GM23338 (cell line): ENCODE measurements at regions not wholly inside any gene's neighbourhood (a gene's known extent, or its start where the extent isn't known, plus 50 kb on each side); places are given as distances from the start of the nearest gene placed in this dataset.

ENCODE experiments used
- CREB1 ChIP-seq: fragments of 250-450 bp; sonication (Bioruptor Pico); IDR thresholded peaks from 2 replicates; pipeline ENCODE4 v1.5.0; 2020; ENCODE audit warnings: low read depth, mild to moderate bottlenecking, moderate library complexity
- EZH2 ChIP-seq: fragments of 200-600 bp; sonication (generic); IDR thresholded peaks from one replicate; pipeline ENCODE4 v1.8.0; 2017; ENCODE audit warnings: antibody characterized with exemption, mild to moderate bottlenecking, low read depth; ENCODE audit not compliant: unreplicated experiment
- EZH2phosphoT487 ChIP-seq: fragments of 200-600 bp; sonication (generic); IDR thresholded peaks from one replicate; pipeline ENCODE4 v1.8.1; 2018; ENCODE audit warnings: antibody characterized with exemption; ENCODE audit not compliant: unreplicated experiment
- JUNB ChIP-seq: IDR thresholded peaks from one replicate; pipeline ENCODE4 v1.6.1; 2016; ENCODE audit warnings: antibody characterized with exemption; ENCODE audit not compliant: unreplicated experiment
- POLR2AphosphoS5 ChIP-seq: IDR thresholded peaks from 2 replicates; pipeline ENCODE4 v1.6.1; 2016; ENCODE audit warnings: antibody characterized with exemption, low read depth
- REST ChIP-seq: IDR thresholded peaks from one replicate; pipeline ENCODE4 v1.6.1; 2018; ENCODE audit warnings: antibody characterized with exemption; ENCODE audit not compliant: unreplicated experiment
- STAT1 ChIP-seq: IDR thresholded peaks from one replicate; pipeline ENCODE4 v1.6.1; 2016; ENCODE audit warnings: antibody characterized with exemption; ENCODE audit not compliant: unreplicated experiment
- ZNF331 ChIP-seq: fragments of 250-450 bp; sonication (Bioruptor Pico); IDR thresholded peaks from 2 replicates; pipeline ENCODE4 v1.5.0; 2020; ENCODE audit warnings: low read depth, mild to moderate bottlenecking, moderate library complexity
- TF ChIP-seq, protein P1 (sequence below), 2 experiments: fragments of 200-600 bp in 1 of 2; sonication (generic) in 1 of 2; conservative IDR thresholded peaks; 2 replicates each; pipeline versions ENCODE4 v1.5.1 to v1.6.1; 2016 to 2017; ENCODE audit warnings: antibody characterized with exemption in 2 of 2, low read depth in 2 of 2, mild to moderate bottlenecking in 2 of 2, moderate library complexity in 1 of 2

DNA sequence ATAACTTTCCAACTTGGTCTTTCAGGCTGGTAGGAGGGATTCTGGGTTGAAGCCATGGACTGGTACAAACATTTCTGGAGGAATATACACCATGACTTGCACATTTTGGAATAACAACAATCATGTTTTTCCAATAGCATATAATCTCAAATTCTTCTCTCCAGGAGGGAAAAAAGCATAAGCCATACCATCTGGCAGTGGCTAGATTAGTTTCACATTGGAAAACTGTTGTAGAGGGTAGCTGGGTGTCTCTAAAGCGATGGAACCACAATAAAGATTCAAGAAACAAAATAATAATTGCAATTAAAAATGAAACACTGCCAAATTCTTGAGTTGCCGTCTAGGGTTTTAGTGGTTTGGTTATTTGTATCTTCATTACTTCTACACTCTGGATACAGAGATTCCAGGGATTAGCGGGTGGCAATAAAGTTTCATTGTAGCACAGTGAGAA lies 278.5 kb upstream of the RASGRP1 start:
- TF ChIP-seq, protein P1, sequence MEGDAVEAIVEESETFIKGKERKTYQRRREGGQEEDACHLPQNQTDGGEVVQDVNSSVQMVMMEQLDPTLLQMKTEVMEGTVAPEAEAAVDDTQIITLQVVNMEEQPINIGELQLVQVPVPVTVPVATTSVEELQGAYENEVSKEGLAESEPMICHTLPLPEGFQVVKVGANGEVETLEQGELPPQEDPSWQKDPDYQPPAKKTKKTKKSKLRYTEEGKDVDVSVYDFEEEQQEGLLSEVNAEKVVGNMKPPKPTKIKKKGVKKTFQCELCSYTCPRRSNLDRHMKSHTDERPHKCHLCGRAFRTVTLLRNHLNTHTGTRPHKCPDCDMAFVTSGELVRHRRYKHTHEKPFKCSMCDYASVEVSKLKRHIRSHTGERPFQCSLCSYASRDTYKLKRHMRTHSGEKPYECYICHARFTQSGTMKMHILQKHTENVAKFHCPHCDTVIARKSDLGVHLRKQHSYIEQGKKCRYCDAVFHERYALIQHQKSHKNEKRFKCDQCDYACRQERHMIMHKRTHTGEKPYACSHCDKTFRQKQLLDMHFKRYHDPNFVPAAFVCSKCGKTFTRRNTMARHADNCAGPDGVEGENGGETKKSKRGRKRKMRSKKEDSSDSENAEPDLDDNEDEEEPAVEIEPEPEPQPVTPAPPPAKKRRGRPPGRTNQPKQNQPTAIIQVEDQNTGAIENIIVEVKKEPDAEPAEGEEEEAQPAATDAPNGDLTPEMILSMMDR (conservative IDR thresholded peaks at IDR 0.05; ENCODE audit: low read depth in 2 of 2), result no peak
- TF ChIP-seq POLR2AphosphoS5 (no peak), EZH2phosphoT487 (no peak), EZH2 (no peak), REST (no peak), CREB1 (no peak), STAT1 (no peak), JUNB (no peak), ZNF331 (CRISPR knock-in tag) (no peak)
